ENCODE measurements at regions not wholly inside any gene's neighbourhood (a gene's known extent, or its start where the extent isn't known, plus 50 kb on each side); places are given as distances from the start of the nearest gene placed in this dataset.

DNA sequence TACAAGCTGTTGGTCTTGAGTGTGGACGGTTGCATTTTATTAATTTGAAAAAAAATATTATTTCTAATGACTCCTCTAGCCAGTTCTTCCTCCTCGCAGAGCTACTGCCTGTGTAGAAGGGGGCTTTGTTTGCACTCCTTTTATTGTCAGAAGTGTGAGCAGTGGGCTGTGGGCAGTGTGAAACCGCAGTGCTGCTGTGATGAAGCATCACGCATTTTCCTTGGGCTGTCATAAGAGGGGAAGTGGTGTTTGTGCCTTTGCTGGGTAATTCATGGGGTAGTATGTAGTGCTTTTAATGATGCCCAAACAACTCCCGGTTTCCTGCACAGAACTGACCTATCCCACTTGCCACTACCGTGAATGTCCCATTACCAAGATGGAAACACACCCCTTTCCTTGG is 357.3 kb downstream of the ZNF536 start:
- TF ChIP-seq, protein P1, sequence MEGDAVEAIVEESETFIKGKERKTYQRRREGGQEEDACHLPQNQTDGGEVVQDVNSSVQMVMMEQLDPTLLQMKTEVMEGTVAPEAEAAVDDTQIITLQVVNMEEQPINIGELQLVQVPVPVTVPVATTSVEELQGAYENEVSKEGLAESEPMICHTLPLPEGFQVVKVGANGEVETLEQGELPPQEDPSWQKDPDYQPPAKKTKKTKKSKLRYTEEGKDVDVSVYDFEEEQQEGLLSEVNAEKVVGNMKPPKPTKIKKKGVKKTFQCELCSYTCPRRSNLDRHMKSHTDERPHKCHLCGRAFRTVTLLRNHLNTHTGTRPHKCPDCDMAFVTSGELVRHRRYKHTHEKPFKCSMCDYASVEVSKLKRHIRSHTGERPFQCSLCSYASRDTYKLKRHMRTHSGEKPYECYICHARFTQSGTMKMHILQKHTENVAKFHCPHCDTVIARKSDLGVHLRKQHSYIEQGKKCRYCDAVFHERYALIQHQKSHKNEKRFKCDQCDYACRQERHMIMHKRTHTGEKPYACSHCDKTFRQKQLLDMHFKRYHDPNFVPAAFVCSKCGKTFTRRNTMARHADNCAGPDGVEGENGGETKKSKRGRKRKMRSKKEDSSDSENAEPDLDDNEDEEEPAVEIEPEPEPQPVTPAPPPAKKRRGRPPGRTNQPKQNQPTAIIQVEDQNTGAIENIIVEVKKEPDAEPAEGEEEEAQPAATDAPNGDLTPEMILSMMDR (IDR thresholded peaks at IDR 0.05), result no peak
- TF ChIP-seq POLR2A (IDR thresholded peaks at IDR 0.05), result no peak
- TF ChIP-seq EP300 (IDR thresholded peaks at IDR 0.05), result no peak

Measured in gastroesophageal sphincter (tissue), 3 donors.